ENCODE measurements at regions not wholly inside any gene's neighbourhood (a gene's known extent, or its start where the extent isn't known, plus 50 kb on each side); places are given as distances from the start of the nearest gene placed in this dataset.

DNA sequence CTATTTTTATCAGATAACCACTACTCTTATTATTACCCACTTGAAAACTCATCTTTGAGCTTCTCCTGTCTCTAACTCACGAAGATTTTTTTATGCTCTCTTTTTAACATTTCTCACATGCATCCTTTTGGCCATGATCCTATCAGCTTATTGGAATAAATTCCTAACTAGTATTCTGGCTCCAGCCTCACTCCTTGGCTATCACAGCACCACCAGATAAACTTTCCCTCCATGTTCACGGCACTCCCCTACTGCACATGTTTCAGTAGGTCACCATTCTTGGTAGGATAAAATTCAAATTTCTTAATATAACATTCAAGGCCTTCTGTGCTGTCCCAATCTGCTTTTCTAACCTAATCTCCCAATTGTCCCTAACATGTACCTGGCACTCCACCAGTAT lies 186.6 kb upstream of the UBASH3B start:
- DNase-seq (ENCODE audit: extremely low read depth in 1 of 11, low read depth in 9 of 11, low spot score in 4 of 11) = no peak

DNA sequence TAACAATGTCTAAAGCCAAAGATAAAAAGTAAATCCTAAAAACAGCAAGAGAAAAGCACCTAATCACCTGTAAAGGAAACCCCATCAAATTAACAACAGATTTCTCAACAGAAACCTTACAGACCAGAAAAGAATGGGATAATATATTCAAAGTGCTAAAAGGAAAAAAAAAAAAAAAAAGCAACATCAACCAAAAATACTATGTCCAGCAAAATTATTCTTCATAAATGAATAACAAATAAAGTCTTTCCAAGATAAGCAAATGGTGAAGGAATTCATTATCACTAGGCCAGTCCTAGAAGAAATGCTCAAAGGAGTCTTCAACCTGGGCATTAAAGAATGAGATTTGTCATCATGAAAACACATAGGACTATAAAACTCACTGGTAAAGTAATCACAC lies 192.0 kb upstream of the UBASH3B start:
- DNase-seq (ENCODE audit: extremely low read depth in 1 of 11, low read depth in 9 of 11, low spot score in 4 of 11) = no peak

- DNase-seq (ENCODE audit: extremely low read depth in 1 of 11, low read depth in 9 of 11, low spot score in 4 of 11) = no peak
Measured at GRCh38 chr11:122459064-122459463, 196.5 kb upstream of the UBASH3B start.

DNA sequence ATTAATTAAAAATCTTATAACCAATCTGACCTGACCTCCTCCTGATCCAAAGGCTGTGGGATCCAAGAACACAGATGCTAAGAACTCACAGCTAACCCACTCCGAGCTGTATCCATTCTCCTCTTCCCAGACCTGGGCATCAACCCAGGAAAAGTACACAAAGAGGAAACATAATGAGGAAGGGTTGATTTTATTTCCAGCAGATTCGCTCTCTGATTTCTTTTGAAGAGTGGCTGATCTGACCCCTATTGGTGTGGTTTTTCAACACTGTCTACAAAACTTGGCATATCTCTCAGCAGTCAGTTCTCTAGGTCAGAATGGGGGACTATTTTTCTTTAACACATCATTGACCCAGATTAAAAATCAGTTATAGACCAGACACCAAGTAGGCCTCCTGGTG lies 201.9 kb upstream of the UBASH3B start:
- DNase-seq (ENCODE audit: extremely low read depth in 1 of 11, low read depth in 9 of 11, low spot score in 4 of 11) = no peak

DNA sequence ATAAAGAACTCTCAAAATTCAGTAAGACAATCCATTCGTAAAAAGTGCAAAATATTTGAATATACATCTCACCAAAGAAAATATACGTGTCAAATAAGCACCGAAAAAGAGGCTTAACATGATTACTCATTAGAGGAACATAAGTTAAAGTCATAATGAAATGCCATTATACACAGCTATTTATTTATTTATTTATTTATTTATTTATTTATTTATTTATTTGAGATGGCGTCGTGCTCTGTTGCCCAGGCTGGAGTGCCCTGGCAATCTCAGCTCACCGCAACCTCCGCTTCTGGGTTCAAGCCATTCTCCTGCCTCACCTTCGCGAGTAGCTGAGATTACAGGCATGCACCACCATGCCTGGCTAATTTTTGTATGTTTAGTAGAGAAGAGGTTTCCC lies 203.6 kb upstream of the UBASH3B start:
- no peak for DNase-seq (ENCODE audit: extremely low read depth in 1 of 11, low read depth in 9 of 11, low spot score in 4 of 11)

DNA sequence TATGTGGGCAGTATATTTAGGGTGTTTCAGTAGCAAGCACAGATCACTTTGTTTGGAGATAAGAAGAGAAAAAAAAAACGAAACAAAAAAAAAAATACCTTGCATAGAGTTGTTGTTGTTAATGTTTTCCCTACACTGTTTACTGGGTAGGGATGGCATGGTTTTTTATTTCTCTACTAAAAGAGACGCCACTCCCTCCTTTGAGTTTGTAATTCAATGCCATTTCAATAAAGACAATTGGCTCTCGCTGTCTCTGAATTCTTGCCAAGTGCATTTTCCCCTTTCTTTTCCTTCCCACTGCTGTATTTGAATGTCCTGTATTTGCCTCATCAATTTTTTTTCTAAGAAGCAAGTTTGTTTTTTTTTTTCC lies 213.9 kb upstream of the UBASH3B start:
- DNase-seq (ENCODE audit: extremely low read depth in 1 of 11, low read depth in 9 of 11, low spot score in 4 of 11) = peak in 7 of 11 donors; percentile 3 to 15 (median 9)

DNA sequence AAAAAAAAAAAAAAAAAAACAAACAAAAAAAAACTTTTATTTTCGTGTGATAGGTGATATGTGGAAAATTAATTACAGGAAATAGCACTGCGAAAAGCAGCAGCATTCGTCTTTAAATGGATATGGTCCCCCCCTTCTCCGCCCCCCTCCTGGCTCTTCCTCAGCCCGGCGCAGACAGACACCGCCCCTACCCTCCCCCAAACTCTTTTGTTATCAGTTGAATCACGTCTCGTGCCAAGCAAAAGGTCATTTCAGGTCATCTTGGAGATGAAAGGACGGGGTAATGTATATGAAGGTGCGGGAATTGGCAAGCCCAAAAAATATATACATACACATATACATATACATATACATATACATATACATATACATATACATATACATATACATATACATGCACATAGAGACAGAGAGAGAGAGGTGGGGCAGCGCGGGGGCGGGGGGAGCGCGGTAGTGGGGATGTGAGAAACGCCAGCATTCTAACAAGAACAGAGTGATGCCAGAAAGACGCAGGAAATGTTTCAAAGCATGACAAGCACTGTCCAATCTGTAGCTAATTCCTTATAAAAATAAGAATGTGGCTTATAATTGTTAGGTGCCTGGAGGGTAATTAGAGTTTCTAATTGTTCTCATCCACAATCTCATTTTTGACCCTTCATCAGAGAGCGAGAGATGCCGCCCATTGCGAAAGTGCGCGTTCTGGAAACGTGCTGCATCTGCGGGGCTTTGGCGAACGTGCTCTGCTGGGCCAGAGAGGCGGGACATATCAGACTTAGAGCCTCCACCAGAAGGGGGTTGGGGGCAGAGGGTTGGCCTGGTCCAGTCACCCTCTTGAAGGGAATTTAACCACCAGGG lies 214.5 kb upstream of the UBASH3B start:
- peak in 9 of 11 donors; percentile 15 to 46 (median 29) for DNase-seq (ENCODE audit: extremely low read depth in 1 of 11, low read depth in 9 of 11, low spot score in 4 of 11)

DNA sequence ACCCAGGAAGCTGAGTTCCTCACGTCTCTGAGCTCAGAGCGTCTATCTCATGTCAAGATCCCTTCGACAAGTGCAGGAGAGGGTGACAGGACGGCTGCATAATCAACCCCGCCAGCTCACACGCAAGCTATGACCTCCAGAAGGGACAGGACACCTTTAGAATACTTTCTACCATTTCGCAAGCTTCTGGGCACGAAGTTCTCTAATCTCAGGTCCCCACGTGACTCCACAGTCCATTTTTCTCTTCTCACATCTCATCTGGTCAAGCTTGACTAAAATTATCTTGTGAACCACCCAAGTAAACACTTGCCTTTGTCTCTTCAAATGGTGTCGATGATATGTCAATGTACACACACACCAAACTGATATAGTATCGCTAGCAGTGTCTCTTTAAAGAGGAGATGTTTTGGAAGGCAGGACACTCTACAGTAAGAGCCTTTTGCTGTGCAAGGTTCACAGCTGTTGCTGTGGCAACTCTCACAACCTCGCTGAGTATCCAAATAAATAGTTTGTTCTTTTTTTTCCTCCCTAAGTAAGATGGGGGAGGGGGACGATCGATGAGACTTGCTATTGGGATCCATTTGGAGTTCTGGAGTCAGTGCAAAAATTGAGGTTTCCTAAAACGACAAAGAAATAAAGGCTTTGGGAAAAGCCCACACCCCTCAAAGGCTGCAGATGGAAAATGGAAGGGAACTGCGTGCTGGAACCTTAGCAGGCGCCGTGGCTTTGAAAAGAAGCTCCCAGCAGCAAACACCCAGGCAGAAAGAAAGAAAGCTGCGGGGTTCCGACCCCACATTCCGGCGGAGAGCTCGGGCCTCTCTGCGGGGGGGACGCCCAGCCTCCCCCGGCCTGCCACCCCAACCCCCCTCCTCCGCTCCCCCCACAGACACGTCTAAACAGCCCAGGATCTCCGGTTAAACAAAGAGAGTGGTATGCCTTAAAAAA lies 215.4 kb upstream of the UBASH3B start:
- peak in 10 of 11 donors; percentile 44 to 64 (median 50) for DNase-seq (ENCODE audit: extremely low read depth in 1 of 11, low read depth in 9 of 11, low spot score in 4 of 11)

DNA sequence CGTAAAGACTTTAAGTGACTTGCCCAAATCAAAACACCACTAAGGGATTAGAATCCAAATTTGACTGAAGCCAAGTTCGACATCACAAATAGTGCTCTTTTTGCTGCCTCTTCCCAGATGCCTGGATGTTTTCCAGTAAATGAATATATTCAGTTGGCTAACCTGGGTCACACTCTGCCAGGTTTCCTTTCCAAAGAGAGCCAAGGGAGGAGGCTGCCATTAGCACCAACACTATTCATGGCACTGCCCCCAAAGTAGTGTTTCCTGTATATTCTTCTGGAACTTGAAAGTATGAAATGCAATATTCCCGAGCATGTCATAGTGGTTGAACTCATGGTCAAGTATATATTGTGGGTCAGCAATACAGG lies 219.3 kb upstream of the UBASH3B start:
- DNase-seq (ENCODE audit: extremely low read depth in 1 of 11, low read depth in 9 of 11, low spot score in 4 of 11) = no peak

DNA sequence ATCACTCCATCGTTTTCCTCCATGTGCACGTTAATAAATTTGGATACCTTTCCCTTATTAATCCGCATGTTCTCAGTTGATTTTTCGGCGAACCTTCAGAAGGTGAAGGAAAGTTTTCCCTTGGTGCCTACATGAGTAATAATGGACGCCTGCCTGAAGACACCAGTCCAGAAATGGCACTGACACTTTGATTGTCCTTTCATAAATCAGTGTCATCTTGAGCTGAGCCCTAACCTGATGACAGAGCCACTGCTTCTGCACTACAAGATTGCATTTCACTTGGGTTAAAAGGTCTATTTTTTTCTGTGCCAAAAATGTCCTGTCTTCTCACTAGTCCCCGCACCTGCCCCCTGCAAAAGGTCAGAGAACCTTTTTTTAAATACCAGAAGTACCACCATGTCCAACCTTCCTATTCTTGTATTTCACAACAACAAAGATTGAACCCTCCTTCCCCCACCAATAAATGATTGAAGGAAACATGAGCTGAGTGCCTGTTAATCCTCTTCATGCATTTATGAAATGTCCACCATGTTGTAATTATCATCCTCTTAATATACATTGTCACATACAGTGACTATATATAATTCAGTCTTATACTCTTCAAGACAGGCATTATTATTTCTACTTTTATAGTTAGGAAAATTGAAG lies 219.9 kb upstream of the UBASH3B start:
- DNase-seq (ENCODE audit: extremely low read depth in 1 of 11, low read depth in 9 of 11, low spot score in 4 of 11) = no peak

- DNase-seq (ENCODE audit: extremely low read depth in 1 of 11, low read depth in 9 of 11, low spot score in 4 of 11) = no peak
Measured at GRCh38 chr11:122434786-122435185, 220.7 kb upstream of the UBASH3B start.

DNA sequence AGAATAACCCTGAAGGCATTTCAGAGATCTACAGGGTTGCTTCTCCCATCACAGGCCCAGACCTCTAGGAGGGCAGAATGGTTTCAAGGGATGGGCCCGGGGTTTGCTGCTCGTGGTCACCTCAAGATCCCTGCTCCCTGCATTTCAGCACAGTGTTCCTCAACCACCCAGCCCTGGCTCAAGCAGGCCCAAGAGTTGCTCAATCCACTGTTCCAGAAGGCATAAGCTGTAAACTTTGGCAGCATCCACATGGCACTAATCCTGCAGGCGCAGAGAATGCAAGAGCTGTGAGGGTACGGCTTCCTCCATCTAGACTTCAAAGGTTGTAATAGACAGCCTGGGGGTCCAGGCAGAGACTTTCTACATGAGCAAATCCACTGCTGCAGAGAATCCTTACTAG lies 225.0 kb upstream of the UBASH3B start:
- no peak for DNase-seq (ENCODE audit: extremely low read depth in 1 of 11, low read depth in 9 of 11, low spot score in 4 of 11)

GRCh38 chr11:122426073-122426472 lies 229.4 kb upstream of the UBASH3B start:
- DNase-seq (ENCODE audit: extremely low read depth in 1 of 11, low read depth in 9 of 11, low spot score in 4 of 11) = no peak

GRCh38 chr11:122424636-122425035 lies 230.9 kb upstream of the UBASH3B start:
- no peak for DNase-seq (ENCODE audit: extremely low read depth in 1 of 11, low read depth in 9 of 11, low spot score in 4 of 11)

DNA sequence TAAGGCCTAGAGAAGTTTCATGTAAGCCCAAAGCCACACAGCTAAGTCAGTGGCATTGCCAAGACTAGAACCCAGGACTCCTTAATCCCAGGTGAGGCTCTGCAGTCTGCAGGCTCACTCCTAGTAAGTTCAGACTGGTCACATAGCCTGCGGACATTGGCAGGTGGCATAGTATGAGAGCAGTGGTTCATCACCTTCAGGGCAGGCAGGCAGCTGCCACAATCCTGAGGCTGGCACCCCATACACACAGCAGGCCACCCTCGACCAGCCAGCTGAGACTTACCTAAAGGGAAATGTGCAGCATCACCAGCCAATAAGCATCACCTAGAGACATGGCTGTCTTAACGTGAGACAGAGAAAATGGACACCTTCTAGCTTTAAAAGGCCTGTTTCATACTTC lies 231.6 kb upstream of the UBASH3B start:
- DNase-seq (ENCODE audit: extremely low read depth in 1 of 11, low read depth in 9 of 11, low spot score in 4 of 11) = no peak

- DNase-seq (ENCODE audit: extremely low read depth in 1 of 11, low read depth in 9 of 11, low spot score in 4 of 11) = no peak
Measured at GRCh38 chr11:122423273-122423672, 232.2 kb upstream of the UBASH3B start.

DNA sequence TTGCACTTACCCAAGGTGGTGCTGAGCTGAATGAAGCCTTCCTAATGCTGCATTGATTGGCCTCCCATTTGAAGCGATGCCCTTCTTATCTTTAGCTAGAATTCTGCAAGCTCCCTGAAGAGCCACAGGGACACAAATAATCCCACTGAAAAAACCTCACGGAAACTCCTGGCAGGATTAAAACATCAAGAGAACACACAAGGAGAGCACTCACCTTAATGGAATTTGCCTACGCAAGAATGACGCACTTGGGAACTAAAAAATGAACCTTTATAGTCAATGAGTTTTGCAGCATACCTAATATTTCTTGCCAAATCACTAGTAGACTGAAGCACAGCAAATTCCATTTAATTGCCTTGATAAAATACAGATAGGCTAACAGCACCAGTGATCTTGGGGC lies 232.8 kb upstream of the UBASH3B start:
- DNase-seq (ENCODE audit: extremely low read depth in 1 of 11, low read depth in 9 of 11, low spot score in 4 of 11) = no peak

DNA sequence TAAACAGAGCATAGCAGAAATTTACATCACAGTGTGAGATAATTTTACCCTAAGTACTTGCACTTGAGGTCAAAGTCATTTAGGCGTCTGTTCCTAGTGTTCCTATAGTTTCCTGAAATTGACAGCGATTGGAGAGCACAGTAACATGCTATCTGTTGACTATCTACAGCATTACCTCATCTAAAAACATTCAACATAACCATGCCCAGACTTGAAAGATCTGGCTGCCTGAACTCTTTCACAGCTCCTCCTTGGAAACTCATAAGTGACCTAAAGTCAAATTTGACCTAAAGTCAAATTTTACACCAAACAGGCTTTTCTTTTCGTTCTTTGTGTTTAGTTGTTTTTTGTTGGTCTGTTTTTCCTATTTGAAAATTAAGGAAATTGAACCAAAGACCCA lies 233.8 kb upstream of the UBASH3B start:
- no peak for DNase-seq (ENCODE audit: extremely low read depth in 1 of 11, low read depth in 9 of 11, low spot score in 4 of 11)

DNA sequence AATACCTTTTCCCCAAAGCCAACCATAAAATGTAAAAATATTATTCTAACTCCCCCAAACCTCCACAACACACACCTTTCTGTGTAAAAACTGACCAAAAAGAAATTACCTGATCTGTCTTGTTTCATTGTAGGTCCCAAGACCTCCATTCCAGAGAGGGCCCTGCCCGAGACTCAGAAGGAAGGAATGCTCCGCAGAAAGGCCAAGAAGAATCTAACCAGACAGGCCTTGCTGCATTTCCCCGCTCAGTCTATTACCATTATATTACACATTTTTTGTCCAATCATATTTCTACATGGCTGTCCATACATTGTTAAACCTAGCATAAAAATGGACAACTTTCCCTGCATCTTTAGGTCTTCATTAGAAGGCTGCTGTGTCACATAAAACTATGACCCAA lies 237.5 kb upstream of the UBASH3B start:
- DNase-seq (ENCODE audit: extremely low read depth in 1 of 11, low read depth in 9 of 11, low spot score in 4 of 11) = no peak

Data from renal cortex interstitium (tissue), 11 donors.